ENCODE measurements at regions not wholly inside any gene's neighbourhood (a gene's known extent, or its start where the extent isn't known, plus 50 kb on each side); places are given as distances from the start of the nearest gene placed in this dataset.

- no peak for TF ChIP-seq CTCF (IDR thresholded peaks at IDR 0.05)
- no peak for TF ChIP-seq POLR2A (IDR thresholded peaks at IDR 0.05)
These were observed 537.4 kb upstream of the VRK2 start for GRCh38 chr2:57509189-57509588.
